AG04450 (cell line): ENCODE measurements at regions not wholly inside any gene's neighbourhood (a gene's known extent, or its start where the extent isn't known, plus 50 kb on each side); places are given as distances from the start of the nearest gene placed in this dataset.

ENCODE experiments used
- CTCF ChIA-PET: fragments of 300-600, 350-600 bp; formaldehyde crosslinking; extraction: SDS; loops from one replicate; lab custom pipeline; 2022; ENCODE audit warnings: antibody characterized with exemption, inconsistent platforms; lab: Charles Lee
- POLR2A ChIA-PET: fragments of 350-600 bp; formaldehyde crosslinking; extraction: SDS; loops from one replicate; lab custom pipeline; 2021; ENCODE audit warnings: antibody characterized with exemption, inconsistent platforms; lab: Yijun Ruan, JAX
- DNase-seq: peaks from one replicate; pipeline ENCODE4 v3.0.0-alpha.2; 2011; ENCODE audit warnings: low read depth, low spot score
- H3K27ac ChIP-seq: one replicate; pipeline ENCODE4 v1.5.1; 2012; ENCODE audit warnings: low read depth, low read length, control low read depth
- H3K27me3 ChIP-seq: one replicate; pipeline ENCODE4 v1.6.0; 2012; ENCODE audit warnings: low read length; ENCODE audit not compliant: control insufficient read depth, insufficient read depth
- H3K4me3 ChIP-seq: 2 replicates; pipeline ENCODE4 v1.5.1; 2011; ENCODE audit warnings: mild to moderate bottlenecking, low read depth, low read length, control low read depth
- H3K9me3 ChIP-seq: 2 replicates; pipeline ENCODE4 v1.5.1; 2012; ENCODE audit warnings: low read length; ENCODE audit not compliant: control insufficient read depth, insufficient read depth
- CTCF ChIP-seq: IDR thresholded peaks from 2 replicates; pipeline ENCODE4 v1.5.1; 2011; ENCODE audit warnings: low read depth, low read length, control low read depth, inconsistent platforms

GRCh38 chr2:216257089-216257488 lies 115.2 kb downstream of the MARCHF4 start:
- POLR2A ChIA-PET: no interaction called here

More at GRCh38 chr2:216257089-216257488, 115.2 kb downstream of the MARCHF4 start:
- H3K4me3 ChIP-seq: no peak overlapping the region
- DNase-seq: no peak
- no peaks in the 10 kb centered on the region for H3K27me3 ChIP-seq
- H3K27ac ChIP-seq: no peak overlapping the region
- no peaks in the 10 kb centered on the region for H3K9me3 ChIP-seq
- TF ChIP-seq CTCF: no peak
- CTCF ChIA-PET: no interaction called here
